SH-SY5Y (cell line): ENCODE measurements at regions not wholly inside any gene's neighbourhood (a gene's known extent, or its start where the extent isn't known, plus 50 kb on each side); places are given as distances from the start of the nearest gene placed in this dataset.

Source experiments
- GATA2 ChIP-seq: IDR thresholded peaks from 2 replicates; pipeline ENCODE4 v1.6.1; 2011; ENCODE audit warnings: mild to moderate bottlenecking, low read depth, low read length
- GATA3 ChIP-seq: IDR thresholded peaks from 2 replicates; pipeline ENCODE4 v1.6.1; 2011; ENCODE audit warnings: low read depth, mild to moderate bottlenecking, low read length, moderate library complexity

DNA sequence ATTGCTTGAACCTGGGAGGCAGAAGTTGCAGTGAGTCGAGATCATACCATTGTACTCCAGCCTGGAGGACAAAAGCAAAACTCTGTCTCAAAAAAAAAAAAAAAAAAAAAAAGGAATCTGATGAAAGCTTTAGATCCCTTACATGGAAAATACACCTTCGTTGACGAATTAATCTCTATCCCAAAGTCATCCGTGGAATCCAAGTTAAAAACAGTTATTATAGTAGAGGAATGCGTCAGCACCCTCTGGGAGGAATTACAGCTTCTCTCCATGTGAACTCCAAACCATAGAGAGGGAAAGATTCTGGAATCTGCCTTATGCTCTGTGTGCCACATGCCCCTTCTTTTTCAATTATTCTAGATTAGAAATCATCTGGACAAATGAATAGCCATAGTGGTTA is 192.3 kb upstream of the C2CD4B start:
- TF ChIP-seq GATA3: no peak
- no peak for TF ChIP-seq GATA2
